Heart right ventricle (tissue), 16 donors: ENCODE measurements at regions not wholly inside any gene's neighbourhood (a gene's known extent, or its start where the extent isn't known, plus 50 kb on each side); places are given as distances from the start of the nearest gene placed in this dataset.

Experiments used
- ATAC-seq, 8 donors: fragments of 200-7000 bp; cut with Tn5 transposase; one replicate each; pipeline ENCODE4 v1.9.1; 2020; ENCODE audit warnings: mild to moderate bottlenecking in 8 of 8, moderate library complexity in 8 of 8, moderate number of reproducible peaks in 1 of 8
- DNase-seq, 2 donors: peaks; one replicate each; pipeline ENCODE4 v3.0.0-alpha.2; 2020
- H3K27ac ChIP-seq, 10 donors: fragments of 200-600 bp; sonication (generic) in 2 of 10; one replicate each; pipeline versions ENCODE4 v1.5.0 to v1.8.0; 2020 to 2022; ENCODE audit warnings: mild to moderate bottlenecking in 3 of 10
- H3K27me3 ChIP-seq, 7 donors: fragments of 200-600 bp; one replicate each; pipeline ENCODE4 v1.8.0; 2021 to 2022; ENCODE audit warnings: mild to moderate bottlenecking in 2 of 7
- H3K36me3 ChIP-seq, 9 donors: fragments of 200-600 bp; sonication (generic) in 1 of 9; one replicate each; pipeline versions ENCODE4 v1.5.0 to v1.8.0; 2020 to 2022; ENCODE audit warnings: mild to moderate bottlenecking in 2 of 9
- H3K4me1 ChIP-seq, 9 donors: fragments of 200-600 bp; sonication (generic) in 1 of 9; one replicate each; pipeline versions ENCODE4 v1.5.0 to v1.8.0; 2020 to 2022; ENCODE audit warnings: mild to moderate bottlenecking in 4 of 9
- H3K4me3 ChIP-seq, 10 donors: fragments of 200-600 bp; sonication (generic) in 2 of 10; one replicate each; pipeline versions ENCODE4 v1.5.0 to v1.8.0; 2020 to 2022; ENCODE audit warnings: mild to moderate bottlenecking in 7 of 10, moderate library complexity in 2 of 10
- H3K9me3 ChIP-seq, 11 donors: fragments of 200-600 bp in 10 of 11; sonication (generic) in 2 of 11; one replicate each; pipeline versions ENCODE4 v1.5.0 to v1.8.0; 2013 to 2022; ENCODE audit warnings: mild to moderate bottlenecking in 2 of 11, control low read depth in 1 of 11, moderate library complexity in 1 of 11
- WGBS, 2 donors: extraction: QIAGEN DNeasy Blood & Tissue Kit; methylation state at CpG; one replicate each; pipeline ENCODE4 v1.1.7; 2013; ENCODE audit warnings: inconsistent platforms in 1 of 2; 5-methylcytosine and 5-hydroxymethylcytosine counted together
- intact Hi-C, 10 donors: fragments of 100-400 bp; cut with DNase I; formaldehyde crosslinking; loops; one replicate each; pipeline versions ENCODE4 v1.11.1 to v1.14.2; 2022
- TF ChIP-seq, protein P1 (sequence below), 9 donors: fragments of 200-600 bp; sonication (generic) in 2 of 9; IDR thresholded peaks; one replicate each; pipeline versions ENCODE4 v1.5.0 to v1.8.0; 2021 to 2022; ENCODE audit warnings: antibody characterized with exemption in 9 of 9, mild to moderate bottlenecking in 5 of 9, moderate library complexity in 1 of 9
- donor health status: Arrhythmogenic right ventricular cardiomyopathy.
- donor health status: ischemic (EF 13 %, LVEDD 7.1; RV severe dilation, severe dysfunction).
- donor health status: healthy with polysubstance abuse.
- donor health status: DM: no; HTN: yes; CAD: no.
- donor health status: DM: no; HTN: no; CAD: no.
- donor health status: ischemic (EF 25% LVEDD 6.9; RV normal size, moderate dysfunction).
- donor health status: ischemic (EF 25% LVEDD 5.7; RV mildly dilated, moderate dysfunction).
- donor health status: healthy.
- donor health status: DM: yes; HTN: yes; CAD: no.
- donor health status: Ischemic cardiomyopathy.
- donor health status: ischemic (EF 35%, LVEDD 5.7; RV mildly dilated, moderate dysfunction).
- donor health status: nonischemic (EF 11% LVEDD 7.7; RV severe dilation, severe dysfunction).
- donor health status: DM: yes; HTN: yes; CAD: no.
- donor health status: PGD.
- donor health status: ischemic (EF 29% LVEDD 5.4; RV normal size, mild dysfunction).
- donor health status: nonischemic (EF 23%, LVEDD 6.1; RV moderate dilation, normal function).

- 65 to 66% methylated on average over 19 of the region's 19 CpGs for WGBS, 2 donors
Observed at GRCh38 chr1:220983877-220984635, 104.8 kb downstream of the HLX start.

DNA sequence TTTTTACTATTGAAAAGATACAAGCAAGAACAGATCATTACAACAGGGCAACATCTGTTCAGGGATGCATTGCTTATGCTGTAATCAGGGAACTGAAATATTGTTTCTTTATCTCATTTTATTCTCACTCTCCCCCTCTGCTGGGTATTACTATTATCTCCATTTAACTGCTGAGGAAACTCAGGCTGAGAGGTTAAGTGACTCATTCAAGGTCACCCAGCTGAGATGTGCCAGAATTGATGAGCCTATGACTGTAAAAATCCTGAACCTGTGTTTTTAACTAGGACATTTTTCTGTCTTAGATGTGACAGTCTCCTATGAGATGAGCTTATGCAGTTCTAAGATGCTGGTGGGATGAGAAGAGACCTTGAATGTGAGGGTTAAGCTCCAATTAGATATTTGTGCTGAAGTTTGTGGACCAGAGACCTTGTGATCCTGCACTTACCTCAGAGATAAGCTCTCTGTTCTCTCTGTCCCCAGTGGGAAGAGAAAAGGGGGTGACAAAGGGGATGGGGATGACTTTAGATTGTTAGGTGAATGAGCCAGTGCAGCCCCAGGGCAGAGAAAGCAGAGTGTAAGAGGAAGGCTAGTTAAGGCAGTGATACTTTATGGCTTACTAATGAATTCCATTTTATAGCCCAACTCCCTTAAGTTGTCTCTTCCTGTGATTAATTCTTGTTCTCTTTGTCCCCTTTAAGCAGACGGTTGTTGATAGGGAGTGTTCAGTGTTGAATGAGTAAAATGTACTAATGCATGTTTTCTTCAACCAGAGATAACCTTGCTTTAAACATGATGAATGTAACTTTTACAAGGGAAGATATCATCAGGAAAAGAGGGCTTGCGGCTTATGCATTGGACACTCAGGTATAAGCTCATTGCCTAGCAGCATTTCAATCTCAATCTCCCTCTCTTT is 111.4 kb downstream of the HLX start:
- H3K36me3 ChIP-seq, result no peaks in the 10 kb centered on the region
- H3K9me3 ChIP-seq, result peaks cover 0 to 10% (median 0%) of the 10 kb centered on the region in 11 donors
- ATAC-seq, result peak in 2 of 8 donors; percentile 16 to 55
- peaks cover 0 to 12% (median 0%) of the 10 kb centered on the region in 7 donors for H3K27me3 ChIP-seq
- intact Hi-C loops, result loop anchor here in 2 of 10 donors (10.0 kb wide), 1 partner anchor 106 kb away; no protein-coding TSS in a partner anchor
- DNase-seq, result no peak
- H3K27ac ChIP-seq, result no peak overlapping the region
- WGBS, 2 donors, result 67 to 72% methylated on average over 2 of the region's 2 CpGs
- TF ChIP-seq, protein P1, sequence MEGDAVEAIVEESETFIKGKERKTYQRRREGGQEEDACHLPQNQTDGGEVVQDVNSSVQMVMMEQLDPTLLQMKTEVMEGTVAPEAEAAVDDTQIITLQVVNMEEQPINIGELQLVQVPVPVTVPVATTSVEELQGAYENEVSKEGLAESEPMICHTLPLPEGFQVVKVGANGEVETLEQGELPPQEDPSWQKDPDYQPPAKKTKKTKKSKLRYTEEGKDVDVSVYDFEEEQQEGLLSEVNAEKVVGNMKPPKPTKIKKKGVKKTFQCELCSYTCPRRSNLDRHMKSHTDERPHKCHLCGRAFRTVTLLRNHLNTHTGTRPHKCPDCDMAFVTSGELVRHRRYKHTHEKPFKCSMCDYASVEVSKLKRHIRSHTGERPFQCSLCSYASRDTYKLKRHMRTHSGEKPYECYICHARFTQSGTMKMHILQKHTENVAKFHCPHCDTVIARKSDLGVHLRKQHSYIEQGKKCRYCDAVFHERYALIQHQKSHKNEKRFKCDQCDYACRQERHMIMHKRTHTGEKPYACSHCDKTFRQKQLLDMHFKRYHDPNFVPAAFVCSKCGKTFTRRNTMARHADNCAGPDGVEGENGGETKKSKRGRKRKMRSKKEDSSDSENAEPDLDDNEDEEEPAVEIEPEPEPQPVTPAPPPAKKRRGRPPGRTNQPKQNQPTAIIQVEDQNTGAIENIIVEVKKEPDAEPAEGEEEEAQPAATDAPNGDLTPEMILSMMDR (IDR thresholded peaks at IDR 0.05), result peak in 1 of 9 donors; percentile 30
- H3K4me3 ChIP-seq, result no peak overlapping the region
- H3K4me1 ChIP-seq, result peaks cover 0 to 10% (median 0%) of the 10 kb centered on the region in 9 donors

More at GRCh38 chr1:220983877-220984635, 104.8 kb downstream of the HLX start:
- H3K27me3 ChIP-seq, result peaks cover 0 to 7% (median 0%) of the 10 kb centered on the region in 7 donors
- TF ChIP-seq, protein P1 (IDR thresholded peaks at IDR 0.05), result no peak
- peaks cover 0 to 12% (median 0%) of the 10 kb centered on the region in 9 donors for H3K4me1 ChIP-seq
- peaks cover 0 to 10% (median 0%) of the 10 kb centered on the region in 11 donors for H3K9me3 ChIP-seq
- intact Hi-C loops, result no loop called here
- H3K27ac ChIP-seq, result no peak overlapping the region
- DNase-seq (peak in 1 of 2 donors; percentile 14), ATAC-seq (peak in 1 of 8 donors; percentile 16)
- no peaks in the 10 kb centered on the region for H3K36me3 ChIP-seq
- H3K4me3 ChIP-seq, result no peak overlapping the region

DNA sequence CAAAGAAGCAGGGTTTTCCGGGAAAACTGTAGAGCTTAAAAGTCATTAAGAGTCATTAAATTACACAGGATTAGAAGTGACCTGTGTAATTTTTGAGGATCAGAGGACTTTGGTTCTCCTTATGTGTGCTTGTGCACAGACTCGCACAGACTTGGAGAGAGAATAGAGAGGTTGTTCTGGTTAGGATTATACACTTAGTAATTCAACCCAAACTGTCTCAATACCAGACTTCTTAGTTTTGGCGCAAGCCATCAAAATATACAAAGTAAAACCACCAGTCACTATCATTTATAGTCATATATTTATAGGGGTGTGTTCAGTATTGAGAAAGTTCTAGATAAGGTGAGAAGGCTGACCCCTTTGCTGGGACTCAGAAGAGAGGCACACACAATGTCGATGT is 112.3 kb downstream of the HLX start:
- intact Hi-C loops, result loop anchor here in 2 of 10 donors (10.0 kb wide), 1 partner anchor 107 kb away; no protein-coding TSS in a partner anchor
- Histone ChIP-seq H3K27ac (no peak overlapping the region), H3K9me3 (peaks cover 0 to 10% (median 0%) of the 10 kb centered on the region in 11 donors), H3K4me3 (no peak overlapping the region), H3K4me1 (peaks cover 0 to 10% (median 0%) of the 10 kb centered on the region in 9 donors), H3K36me3 (no peaks in the 10 kb centered on the region), H3K27me3 (peaks cover 0 to 12% (median 0%) of the 10 kb centered on the region in 7 donors)
- DNase-seq (no peak), ATAC-seq (no peak)
- 77 to 83% methylated on average over 4 of the region's 4 CpGs for WGBS, 2 donors
- TF ChIP-seq, protein P1 (IDR thresholded peaks at IDR 0.05), result no peak
